ENCODE measurements at regions not wholly inside any gene's neighbourhood (a gene's known extent, or its start where the extent isn't known, plus 50 kb on each side); places are given as distances from the start of the nearest gene placed in this dataset.

DNA sequence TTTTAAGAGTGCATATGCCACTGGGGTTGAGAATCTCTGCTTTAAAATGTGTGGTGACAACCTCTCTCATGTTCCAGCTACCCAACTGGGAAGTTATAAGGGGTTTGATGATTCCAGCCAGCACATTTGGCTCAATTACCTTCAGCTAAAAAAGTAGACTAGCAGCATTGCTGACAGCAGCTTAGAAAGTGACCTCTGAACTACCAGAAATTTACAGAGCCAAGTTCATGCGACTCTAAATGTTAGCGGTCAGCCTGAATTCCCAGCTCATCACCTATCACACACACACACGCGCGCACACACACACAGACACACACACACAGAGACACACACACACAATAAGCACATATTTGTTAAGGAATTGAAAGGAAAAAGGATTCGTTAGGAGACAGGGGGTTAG is 377.5 kb downstream of the TMEM167A start:
- no peak for TF ChIP-seq CTCF (IDR thresholded peaks at IDR 0.05; ENCODE audit: insufficient read depth, low read depth, low read length)
- no peak for TF ChIP-seq EZH2 (IDR thresholded peaks at IDR 0.05; ENCODE audit: insufficient read depth, low read length)
